Loucy (cell line): ENCODE measurements at regions not wholly inside any gene's neighbourhood (a gene's known extent, or its start where the extent isn't known, plus 50 kb on each side); places are given as distances from the start of the nearest gene placed in this dataset.

Experiments
- EZH2phosphoT487 ChIP-seq: fragments of 200-600 bp; IDR thresholded peaks from 2 replicates; pipeline ENCODE4 v1.6.1; 2018; ENCODE audit warnings: antibody characterized with exemption, mild to moderate bottlenecking, moderate library complexity, borderline replicate concordance
- TF ChIP-seq, protein P1 (sequence below): fragments of 200-600 bp; sonication (generic); conservative IDR thresholded peaks from 2 replicates; pipeline ENCODE4 v1.5.1; 2014; ENCODE audit warnings: mild to moderate bottlenecking, antibody characterized with exemption, low read length

- TF ChIP-seq, protein P1, sequence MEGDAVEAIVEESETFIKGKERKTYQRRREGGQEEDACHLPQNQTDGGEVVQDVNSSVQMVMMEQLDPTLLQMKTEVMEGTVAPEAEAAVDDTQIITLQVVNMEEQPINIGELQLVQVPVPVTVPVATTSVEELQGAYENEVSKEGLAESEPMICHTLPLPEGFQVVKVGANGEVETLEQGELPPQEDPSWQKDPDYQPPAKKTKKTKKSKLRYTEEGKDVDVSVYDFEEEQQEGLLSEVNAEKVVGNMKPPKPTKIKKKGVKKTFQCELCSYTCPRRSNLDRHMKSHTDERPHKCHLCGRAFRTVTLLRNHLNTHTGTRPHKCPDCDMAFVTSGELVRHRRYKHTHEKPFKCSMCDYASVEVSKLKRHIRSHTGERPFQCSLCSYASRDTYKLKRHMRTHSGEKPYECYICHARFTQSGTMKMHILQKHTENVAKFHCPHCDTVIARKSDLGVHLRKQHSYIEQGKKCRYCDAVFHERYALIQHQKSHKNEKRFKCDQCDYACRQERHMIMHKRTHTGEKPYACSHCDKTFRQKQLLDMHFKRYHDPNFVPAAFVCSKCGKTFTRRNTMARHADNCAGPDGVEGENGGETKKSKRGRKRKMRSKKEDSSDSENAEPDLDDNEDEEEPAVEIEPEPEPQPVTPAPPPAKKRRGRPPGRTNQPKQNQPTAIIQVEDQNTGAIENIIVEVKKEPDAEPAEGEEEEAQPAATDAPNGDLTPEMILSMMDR, result no peak
- TF ChIP-seq EZH2phosphoT487, result no peak
These were observed 666.5 kb downstream of the ADCYAP1 start for GRCh38 chr18:1571206-1571605.
